ENCODE measurements at regions not wholly inside any gene's neighbourhood (a gene's known extent, or its start where the extent isn't known, plus 50 kb on each side); places are given as distances from the start of the nearest gene placed in this dataset.

DNA sequence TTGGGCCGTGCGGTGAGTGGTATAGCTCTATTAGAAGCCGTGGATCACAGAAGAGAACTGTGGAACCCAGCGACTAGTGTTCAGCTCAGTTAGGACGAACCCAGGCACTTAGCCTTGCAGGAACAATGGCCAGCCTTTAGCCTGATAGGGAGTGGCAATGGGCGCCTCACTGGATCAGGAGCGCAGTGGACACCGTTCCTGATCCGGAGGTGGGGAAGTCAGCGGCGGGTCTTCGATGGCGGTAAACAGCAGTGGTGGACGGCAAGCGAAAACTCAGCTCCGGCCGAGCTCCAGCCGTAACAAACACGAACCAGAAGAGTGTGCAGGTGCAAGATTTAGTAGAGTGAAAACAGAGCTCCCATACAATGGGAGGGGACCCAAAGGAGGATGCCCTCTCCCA lies 340.0 kb downstream of the TLE4 start:
- TF ChIP-seq TEAD4 (IDR thresholded peaks at IDR 0.05; ENCODE audit: low read depth, low read length) (no peak), POLR2A (IDR thresholded peaks at IDR 0.05; ENCODE audit: control extremely low read depth in 1 of 2, low read depth in 2 of 2, low read length in 2 of 2) (no peak), ZNF274 (IDR thresholded peaks at IDR 0.05; ENCODE audit: borderline replicate concordance, extremely low read depth, low read length) (no peak)
- TF ChIP-seq, protein P1, sequence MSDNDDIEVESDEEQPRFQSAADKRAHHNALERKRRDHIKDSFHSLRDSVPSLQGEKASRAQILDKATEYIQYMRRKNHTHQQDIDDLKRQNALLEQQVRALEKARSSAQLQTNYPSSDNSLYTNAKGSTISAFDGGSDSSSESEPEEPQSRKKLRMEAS (IDR thresholded peaks at IDR 0.05): no peak
- TF ChIP-seq, protein P2, sequence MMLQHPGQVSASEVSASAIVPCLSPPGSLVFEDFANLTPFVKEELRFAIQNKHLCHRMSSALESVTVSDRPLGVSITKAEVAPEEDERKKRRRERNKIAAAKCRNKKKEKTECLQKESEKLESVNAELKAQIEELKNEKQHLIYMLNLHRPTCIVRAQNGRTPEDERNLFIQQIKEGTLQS (IDR thresholded peaks at IDR 0.05; ENCODE audit: insufficient read depth, low read depth, low read length): no peak
- TF ChIP-seq, protein P3, sequence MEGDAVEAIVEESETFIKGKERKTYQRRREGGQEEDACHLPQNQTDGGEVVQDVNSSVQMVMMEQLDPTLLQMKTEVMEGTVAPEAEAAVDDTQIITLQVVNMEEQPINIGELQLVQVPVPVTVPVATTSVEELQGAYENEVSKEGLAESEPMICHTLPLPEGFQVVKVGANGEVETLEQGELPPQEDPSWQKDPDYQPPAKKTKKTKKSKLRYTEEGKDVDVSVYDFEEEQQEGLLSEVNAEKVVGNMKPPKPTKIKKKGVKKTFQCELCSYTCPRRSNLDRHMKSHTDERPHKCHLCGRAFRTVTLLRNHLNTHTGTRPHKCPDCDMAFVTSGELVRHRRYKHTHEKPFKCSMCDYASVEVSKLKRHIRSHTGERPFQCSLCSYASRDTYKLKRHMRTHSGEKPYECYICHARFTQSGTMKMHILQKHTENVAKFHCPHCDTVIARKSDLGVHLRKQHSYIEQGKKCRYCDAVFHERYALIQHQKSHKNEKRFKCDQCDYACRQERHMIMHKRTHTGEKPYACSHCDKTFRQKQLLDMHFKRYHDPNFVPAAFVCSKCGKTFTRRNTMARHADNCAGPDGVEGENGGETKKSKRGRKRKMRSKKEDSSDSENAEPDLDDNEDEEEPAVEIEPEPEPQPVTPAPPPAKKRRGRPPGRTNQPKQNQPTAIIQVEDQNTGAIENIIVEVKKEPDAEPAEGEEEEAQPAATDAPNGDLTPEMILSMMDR (IDR thresholded peaks at IDR 0.05; ENCODE audit: control extremely low read depth in 1 of 3, insufficient read depth in 1 of 3, low read depth in 1 of 3, low read length in 3 of 3): no peak
